ENCODE measurements at regions not wholly inside any gene's neighbourhood (a gene's known extent, or its start where the extent isn't known, plus 50 kb on each side); places are given as distances from the start of the nearest gene placed in this dataset.

DNA sequence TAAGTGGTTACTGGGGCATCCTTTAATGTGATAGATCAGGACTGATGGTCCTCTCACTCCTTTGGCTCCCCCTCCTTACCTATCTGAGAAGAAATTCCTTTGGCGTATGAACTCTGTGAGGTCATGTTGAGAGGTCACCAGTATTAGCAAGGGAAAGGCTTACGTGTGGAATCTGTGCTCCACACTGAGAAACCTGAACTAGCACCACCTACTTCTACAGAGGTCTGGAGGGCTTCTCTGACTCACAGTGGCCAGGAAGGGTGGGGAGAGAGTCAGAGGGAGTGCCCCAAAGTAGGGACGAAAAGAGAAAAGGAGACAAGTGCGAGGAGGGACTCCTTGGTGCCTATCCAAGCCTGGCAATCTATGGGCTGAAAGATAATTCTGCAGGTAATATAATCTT lies 348.6 kb downstream of the TNS1 start:
- Histone ChIP-seq H3K27ac (ENCODE audit: low read depth, low read length) (no peak overlapping the region), H3K9me3 (ENCODE audit: control insufficient read depth, insufficient read depth, low read length) (no peaks in the 10 kb centered on the region), H3K27me3 (ENCODE audit: control insufficient read depth, insufficient read depth, low read length) (no peaks in the 10 kb centered on the region), H3K4me3 (ENCODE audit: low read depth, low read length) (no peak overlapping the region), H3K36me3 (ENCODE audit: control insufficient read depth, insufficient read depth, low read length) (no peaks in the 10 kb centered on the region), H3K4me1 (ENCODE audit: control insufficient read depth, insufficient read depth, low read length) (peaks cover 21% of the 10 kb centered on the region)
- WGBS (ENCODE audit: insufficient coverage), result 80% methylated on average over 1 of the region's 4 CpGs
- no peak for DNase-seq (ENCODE audit: low read depth in 4 of 6, low spot score in 6 of 6)

DNA sequence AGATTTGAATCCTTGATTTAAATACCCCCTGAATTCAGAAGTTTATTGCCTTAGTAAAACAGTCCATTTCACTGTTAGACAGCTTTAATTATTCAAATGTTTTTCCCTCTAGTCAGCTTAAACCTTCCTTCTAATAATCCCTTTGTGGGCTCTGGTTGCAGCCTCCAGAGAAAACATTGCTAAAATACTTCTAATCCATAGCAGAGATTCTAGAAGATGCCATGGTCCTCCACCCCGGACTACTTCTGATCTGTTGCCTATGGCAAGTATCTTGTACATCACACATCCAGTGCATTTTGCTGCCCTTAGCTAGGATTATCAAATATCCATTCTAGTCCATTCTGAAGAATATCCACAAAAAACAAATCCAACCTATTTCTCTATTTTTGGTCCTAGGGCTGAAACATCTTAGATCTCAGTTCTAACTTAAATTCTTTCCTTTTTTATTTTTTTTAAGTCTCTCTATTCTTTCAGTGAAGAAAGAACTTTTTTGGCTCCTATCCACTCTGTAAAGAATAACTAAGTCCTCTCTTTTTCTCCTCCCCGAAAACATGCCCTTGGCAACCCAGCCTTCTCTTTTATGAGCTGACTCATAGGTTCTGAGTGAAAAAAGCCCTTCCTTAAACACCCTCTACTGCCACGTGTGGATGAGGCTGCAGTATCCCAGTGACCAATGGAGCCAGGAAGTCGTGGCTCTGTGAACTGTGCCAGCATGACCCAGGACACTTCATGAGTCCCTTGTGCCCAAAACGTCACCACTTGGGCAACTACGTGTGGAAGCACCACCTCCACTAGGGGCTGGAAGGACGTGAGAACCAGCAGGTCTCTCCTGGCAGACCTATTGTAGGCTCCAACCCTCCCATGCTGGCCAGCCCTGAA lies 349.8 kb downstream of the TNS1 start:
- peaks cover 21% of the 10 kb centered on the region for H3K4me1 ChIP-seq (ENCODE audit: control insufficient read depth, insufficient read depth, low read length)
- no peak overlapping the region for H3K4me3 ChIP-seq (ENCODE audit: low read depth, low read length)
- 38% methylated on average over 6 of the region's 7 CpGs for WGBS (ENCODE audit: insufficient coverage)
- H3K9me3 ChIP-seq (ENCODE audit: control insufficient read depth, insufficient read depth, low read length), result no peaks in the 10 kb centered on the region
- no peaks in the 10 kb centered on the region for H3K27me3 ChIP-seq (ENCODE audit: control insufficient read depth, insufficient read depth, low read length)
- peak in 2 of 6 donors; percentile 42 to 78 for DNase-seq (ENCODE audit: low read depth in 4 of 6, low spot score in 6 of 6)
- peak overlapping the region; percentile 75 for H3K27ac ChIP-seq (ENCODE audit: low read depth, low read length)
- H3K36me3 ChIP-seq (ENCODE audit: control insufficient read depth, insufficient read depth, low read length), result no peaks in the 10 kb centered on the region

DNA sequence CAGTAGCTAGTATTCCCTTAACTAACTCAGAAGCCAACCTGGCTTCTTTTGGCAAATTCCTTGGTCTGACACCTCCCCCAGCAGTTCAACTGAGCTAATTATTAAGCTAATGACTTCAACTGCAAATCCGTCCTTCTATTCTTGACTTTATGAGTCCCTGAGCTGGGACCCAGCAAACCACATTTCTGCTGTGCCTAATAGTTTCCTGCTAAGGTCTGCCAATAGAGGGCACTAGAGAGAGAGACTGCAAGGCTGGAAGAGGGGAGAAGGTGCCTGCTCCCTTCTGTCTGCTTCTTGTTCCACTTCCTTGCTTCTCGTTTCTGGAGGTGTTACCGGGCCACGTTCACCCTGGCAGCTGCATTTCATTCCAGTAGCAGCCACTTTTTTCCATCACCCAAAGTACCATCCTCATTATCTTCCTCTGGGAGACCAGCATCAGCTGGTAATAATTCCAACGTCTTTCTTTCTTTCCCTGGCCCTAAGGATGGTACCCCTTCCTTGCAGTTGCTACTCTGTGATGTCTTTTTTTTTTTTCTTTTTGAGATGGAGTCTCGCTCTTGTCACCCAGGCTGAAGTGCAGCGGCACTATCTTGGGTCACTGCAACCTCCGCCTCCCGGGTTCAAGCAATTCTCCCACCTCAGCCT lies 352.0 kb downstream of the TNS1 start:
- H3K27ac ChIP-seq (ENCODE audit: low read depth, low read length), result no peak overlapping the region
- peak in 2 of 6 donors; percentile 74 to 84 for DNase-seq (ENCODE audit: low read depth in 4 of 6, low spot score in 6 of 6)
- peaks cover 6% of the 10 kb centered on the region for H3K4me1 ChIP-seq (ENCODE audit: control insufficient read depth, insufficient read depth, low read length)
- no peaks in the 10 kb centered on the region for H3K27me3 ChIP-seq (ENCODE audit: control insufficient read depth, insufficient read depth, low read length)
- WGBS (ENCODE audit: insufficient coverage), result 35% methylated on average over 4 of the region's 9 CpGs
- no peaks in the 10 kb centered on the region for H3K36me3 ChIP-seq (ENCODE audit: control insufficient read depth, insufficient read depth, low read length)
- no peak overlapping the region for H3K4me3 ChIP-seq (ENCODE audit: low read depth, low read length)
- H3K9me3 ChIP-seq (ENCODE audit: control insufficient read depth, insufficient read depth, low read length), result no peaks in the 10 kb centered on the region

DNA sequence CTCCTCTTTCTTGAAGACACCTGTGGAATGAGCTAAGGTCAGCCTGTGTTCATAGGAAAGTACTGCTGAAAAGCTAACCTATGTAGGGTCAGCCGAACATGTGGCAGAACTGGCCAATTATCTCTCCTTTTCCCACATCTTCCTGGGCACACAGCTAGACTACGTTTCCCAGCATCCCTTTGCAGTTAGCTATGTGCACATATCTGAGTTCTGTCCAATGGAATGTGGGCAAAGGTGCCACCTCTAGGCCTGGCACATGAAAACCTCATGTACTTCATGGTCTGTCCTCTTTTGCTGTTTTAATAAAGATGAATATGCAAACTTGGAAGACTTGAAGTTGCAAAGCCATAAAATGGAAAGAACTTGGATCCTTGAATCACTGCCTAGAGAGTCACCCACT lies 352.6 kb downstream of the TNS1 start:
- Histone ChIP-seq H3K27ac (ENCODE audit: low read depth, low read length) (no peak overlapping the region), H3K4me1 (ENCODE audit: control insufficient read depth, insufficient read depth, low read length) (peaks cover 6% of the 10 kb centered on the region), H3K4me3 (ENCODE audit: low read depth, low read length) (no peak overlapping the region), H3K27me3 (ENCODE audit: control insufficient read depth, insufficient read depth, low read length) (no peaks in the 10 kb centered on the region), H3K9me3 (ENCODE audit: control insufficient read depth, insufficient read depth, low read length) (no peaks in the 10 kb centered on the region), H3K36me3 (ENCODE audit: control insufficient read depth, insufficient read depth, low read length) (no peaks in the 10 kb centered on the region)
- peak in 1 of 6 donors; percentile 14 for DNase-seq (ENCODE audit: low read depth in 4 of 6, low spot score in 6 of 6)
- WGBS (ENCODE audit: insufficient coverage), result 93% methylated on average over 2 of the region's 2 CpGs

DNA sequence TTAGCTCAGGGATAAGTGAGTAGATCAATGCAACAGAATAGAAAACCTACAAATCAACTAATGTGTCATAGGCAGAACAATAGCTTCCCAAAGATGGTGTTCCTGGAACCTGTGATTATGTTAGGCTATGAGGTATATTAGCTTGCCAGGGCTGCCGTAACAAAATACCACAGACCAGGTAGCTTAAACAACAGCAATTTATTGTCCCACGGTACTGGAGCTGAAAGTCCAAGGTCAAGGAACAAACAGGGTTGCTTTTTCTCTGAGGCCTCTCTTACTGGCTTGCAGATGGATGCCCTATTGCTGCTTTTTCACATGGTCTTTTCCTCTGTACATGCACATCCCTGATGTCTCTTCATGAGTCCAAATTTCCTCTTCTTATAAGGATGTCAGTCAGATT lies 354.9 kb downstream of the TNS1 start:
- Histone ChIP-seq H3K36me3 (ENCODE audit: control insufficient read depth, insufficient read depth, low read length) (no peaks in the 10 kb centered on the region), H3K4me3 (ENCODE audit: low read depth, low read length) (no peak overlapping the region)
- WGBS (ENCODE audit: insufficient coverage), result 80% methylated on average over 1 of the region's 2 CpGs

DNA sequence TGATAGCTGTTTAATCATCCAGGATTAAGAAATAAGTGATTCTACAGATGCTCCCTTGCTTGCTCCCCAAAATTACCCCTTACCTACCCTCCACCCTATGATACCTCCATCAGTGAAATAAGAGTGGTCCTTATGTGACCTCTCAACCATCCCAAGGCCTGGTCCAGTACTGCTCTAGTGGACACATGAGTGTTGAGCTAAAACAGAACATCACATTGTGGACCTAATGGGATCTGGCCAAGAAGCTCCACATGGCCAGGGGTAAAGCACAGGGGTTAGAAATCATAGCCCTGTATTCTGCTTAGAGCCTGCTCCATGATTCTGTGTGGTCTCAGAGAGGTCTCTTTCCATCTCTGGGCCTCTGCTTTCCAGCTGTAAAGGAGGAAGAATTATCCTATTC lies 355.6 kb downstream of the TNS1 start:
- H3K9me3 ChIP-seq (ENCODE audit: control insufficient read depth, insufficient read depth, low read length), result no peaks in the 10 kb centered on the region
- DNase-seq (ENCODE audit: low read depth in 4 of 6, low spot score in 6 of 6), result no peak
- no peak overlapping the region for H3K4me3 ChIP-seq (ENCODE audit: low read depth, low read length)
- peaks cover 11% of the 10 kb centered on the region for H3K4me1 ChIP-seq (ENCODE audit: control insufficient read depth, insufficient read depth, low read length)
- no peaks in the 10 kb centered on the region for H3K36me3 ChIP-seq (ENCODE audit: control insufficient read depth, insufficient read depth, low read length)
- no peaks in the 10 kb centered on the region for H3K27me3 ChIP-seq (ENCODE audit: control insufficient read depth, insufficient read depth, low read length)
- no peak overlapping the region for H3K27ac ChIP-seq (ENCODE audit: low read depth, low read length)

More for the DNA sequence above, 354.9 kb downstream of the TNS1 start:
- Histone ChIP-seq H3K4me1 (ENCODE audit: control insufficient read depth, insufficient read depth, low read length) (peaks cover 11% of the 10 kb centered on the region), H3K27me3 (ENCODE audit: control insufficient read depth, insufficient read depth, low read length) (no peaks in the 10 kb centered on the region), H3K9me3 (ENCODE audit: control insufficient read depth, insufficient read depth, low read length) (no peaks in the 10 kb centered on the region), H3K27ac (ENCODE audit: low read depth, low read length) (no peak overlapping the region)
- no peak for DNase-seq (ENCODE audit: low read depth in 4 of 6, low spot score in 6 of 6)

DNA sequence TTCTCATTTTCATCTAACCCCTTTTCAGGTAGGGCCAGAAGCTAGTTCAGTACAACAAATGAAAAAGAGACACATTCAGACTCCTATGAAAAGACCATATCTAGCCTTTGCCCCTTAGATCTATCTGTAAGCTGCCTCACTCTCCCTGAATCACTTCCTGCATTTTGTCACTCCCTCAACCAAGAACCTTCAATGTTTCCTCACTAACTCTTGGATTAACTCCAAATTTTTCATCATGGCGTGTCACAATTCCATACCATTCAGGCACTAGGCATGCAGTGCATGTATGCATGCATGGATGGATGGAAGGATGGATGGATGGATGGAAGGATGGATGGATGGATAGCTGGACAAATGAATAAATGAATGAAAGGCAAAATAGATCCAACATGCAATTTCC lies 356.9 kb downstream of the TNS1 start:
- Histone ChIP-seq H3K9me3 (ENCODE audit: control insufficient read depth, insufficient read depth, low read length) (no peaks in the 10 kb centered on the region), H3K4me3 (ENCODE audit: low read depth, low read length) (no peak overlapping the region), H3K36me3 (ENCODE audit: control insufficient read depth, insufficient read depth, low read length) (no peaks in the 10 kb centered on the region), H3K4me1 (ENCODE audit: control insufficient read depth, insufficient read depth, low read length) (peaks cover 11% of the 10 kb centered on the region), H3K27ac (ENCODE audit: low read depth, low read length) (no peak overlapping the region), H3K27me3 (ENCODE audit: control insufficient read depth, insufficient read depth, low read length) (no peaks in the 10 kb centered on the region)
- DNase-seq (ENCODE audit: low read depth in 4 of 6, low spot score in 6 of 6), result no peak
- WGBS (ENCODE audit: insufficient coverage), result no CpG with 5 or more reads among the region's 1 CpG

DNA sequence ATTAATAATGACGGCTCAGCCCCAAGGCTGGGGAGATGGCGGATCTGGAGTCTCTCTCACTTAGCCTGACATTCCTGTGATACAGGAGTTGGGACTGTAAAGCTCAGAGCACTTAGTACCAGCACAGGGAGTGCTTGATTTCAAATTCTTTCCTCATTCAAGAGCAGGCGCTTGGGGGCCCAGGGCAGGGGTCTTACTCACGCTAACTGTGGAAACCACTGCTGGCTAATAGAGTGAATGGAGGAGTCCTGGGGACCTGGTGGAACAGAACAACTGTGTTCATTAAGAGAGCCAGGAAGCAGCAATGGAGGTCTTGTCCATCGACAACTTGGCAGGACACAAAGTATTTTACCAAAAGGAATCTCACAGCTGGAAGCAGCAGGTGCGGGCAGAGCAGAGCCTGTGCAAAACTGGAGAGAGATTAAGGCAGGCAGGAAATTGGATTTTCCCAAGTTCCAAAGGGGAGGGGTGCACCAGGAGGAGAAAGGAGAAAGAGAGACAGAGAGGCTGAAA lies 358.9 kb downstream of the TNS1 start:
- no peaks in the 10 kb centered on the region for H3K27me3 ChIP-seq (ENCODE audit: control insufficient read depth, insufficient read depth, low read length)
- no peak overlapping the region for H3K4me3 ChIP-seq (ENCODE audit: low read depth, low read length)
- no peak overlapping the region for H3K27ac ChIP-seq (ENCODE audit: low read depth, low read length)
- H3K4me1 ChIP-seq (ENCODE audit: control insufficient read depth, insufficient read depth, low read length), result peaks cover 11% of the 10 kb centered on the region
- H3K9me3 ChIP-seq (ENCODE audit: control insufficient read depth, insufficient read depth, low read length), result no peaks in the 10 kb centered on the region
- DNase-seq (ENCODE audit: low read depth in 4 of 6, low spot score in 6 of 6), result peak in 2 of 6 donors; percentile 49 to 52
- 38% methylated on average over 4 of the region's 6 CpGs for WGBS (ENCODE audit: insufficient coverage)
- no peaks in the 10 kb centered on the region for H3K36me3 ChIP-seq (ENCODE audit: control insufficient read depth, insufficient read depth, low read length)

DNA sequence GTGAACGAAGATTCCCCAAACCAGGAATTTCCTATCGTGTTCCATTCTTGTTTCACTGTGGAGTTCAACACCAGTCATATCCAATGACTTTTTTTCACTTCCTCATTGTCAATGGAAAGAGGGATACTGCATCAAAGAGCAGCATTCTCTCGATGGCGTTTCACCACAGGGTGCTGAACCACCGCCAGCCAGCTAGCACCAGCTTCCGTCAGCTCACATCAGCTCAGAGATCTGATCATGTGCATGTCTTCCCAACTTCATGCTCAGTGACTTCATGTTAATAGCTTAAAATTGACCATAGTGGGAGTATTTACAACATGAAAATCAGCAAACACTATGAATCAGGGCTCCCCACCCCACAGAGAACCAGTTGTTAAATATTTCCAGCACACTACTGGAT lies 359.9 kb downstream of the TNS1 start:
- no peaks in the 10 kb centered on the region for H3K27me3 ChIP-seq (ENCODE audit: control insufficient read depth, insufficient read depth, low read length)
- no peaks in the 10 kb centered on the region for H3K9me3 ChIP-seq (ENCODE audit: control insufficient read depth, insufficient read depth, low read length)
- H3K27ac ChIP-seq (ENCODE audit: low read depth, low read length), result no peak overlapping the region
- 75% methylated on average over 2 of the region's 6 CpGs for WGBS (ENCODE audit: insufficient coverage)
- H3K4me1 ChIP-seq (ENCODE audit: control insufficient read depth, insufficient read depth, low read length), result peaks cover 11% of the 10 kb centered on the region
- DNase-seq (ENCODE audit: low read depth in 4 of 6, low spot score in 6 of 6), result no peak
- H3K4me3 ChIP-seq (ENCODE audit: low read depth, low read length), result no peak overlapping the region
- H3K36me3 ChIP-seq (ENCODE audit: control insufficient read depth, insufficient read depth, low read length), result no peaks in the 10 kb centered on the region

DNA sequence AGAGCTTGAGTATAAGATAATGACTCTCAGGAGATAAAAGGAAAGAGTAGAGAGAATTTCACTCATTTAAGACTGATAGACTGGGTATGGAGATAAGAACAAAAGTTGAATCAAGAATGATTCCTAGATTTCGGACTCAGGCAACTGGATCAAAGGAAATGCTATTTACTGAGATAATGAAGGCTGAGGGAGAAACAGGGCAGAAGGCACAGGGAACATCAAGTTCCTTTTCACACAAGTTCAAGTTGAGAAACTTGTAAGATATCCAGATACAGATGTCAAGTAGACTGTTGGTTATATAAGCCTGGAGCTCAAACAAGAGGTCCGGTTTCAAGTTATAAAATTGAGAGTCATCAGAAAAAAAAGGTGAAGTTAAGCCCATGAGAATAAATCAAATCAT lies 360.8 kb downstream of the TNS1 start:
- Histone ChIP-seq H3K27me3 (ENCODE audit: control insufficient read depth, insufficient read depth, low read length) (no peaks in the 10 kb centered on the region), H3K9me3 (ENCODE audit: control insufficient read depth, insufficient read depth, low read length) (no peaks in the 10 kb centered on the region), H3K27ac (ENCODE audit: low read depth, low read length) (no peak overlapping the region), H3K4me1 (ENCODE audit: control insufficient read depth, insufficient read depth, low read length) (peaks cover 15% of the 10 kb centered on the region), H3K36me3 (ENCODE audit: control insufficient read depth, insufficient read depth, low read length) (no peaks in the 10 kb centered on the region), H3K4me3 (ENCODE audit: low read depth, low read length) (no peak overlapping the region)
- WGBS (ENCODE audit: insufficient coverage), result 95% methylated on average over 2 of the region's 2 CpGs
- no peak for DNase-seq (ENCODE audit: low read depth in 4 of 6, low spot score in 6 of 6)

Data from spinal cord (tissue), 9 donors.